Neuronal stem cell (in vitro differentiated cells): ENCODE measurements at regions not wholly inside any gene's neighbourhood (a gene's known extent, or its start where the extent isn't known, plus 50 kb on each side); places are given as distances from the start of the nearest gene placed in this dataset.
A peak's percentile ranks its signal among the peaks of the same experiment; 100 is the strongest.

Experiments
- DNase-seq: peaks from one replicate; pipeline ENCODE4 v3.0.0-alpha.2; 2013; ENCODE audit warnings: low spot score
- H2AFZ ChIP-seq: one replicate; pipeline ENCODE4 v1.6.1; 2013; ENCODE audit warnings: mild to moderate bottlenecking, low read length, inconsistent platforms
- H2AK5ac ChIP-seq: 2 replicates; pipeline ENCODE4 v1.6.1; 2013; ENCODE audit warnings: low read depth, mild to moderate bottlenecking, inconsistent platforms, low read length, moderate library complexity, mixed read lengths
- H2BK120ac ChIP-seq: 2 replicates; pipeline ENCODE4 v1.6.1; 2013; ENCODE audit warnings: low read depth, mild to moderate bottlenecking, inconsistent platforms, low read length, moderate library complexity, mixed read lengths
- H2BK12ac ChIP-seq: one replicate; pipeline ENCODE4 v1.6.1; 2013; ENCODE audit warnings: low read length, inconsistent platforms
- H2BK15ac ChIP-seq: 2 replicates; pipeline ENCODE4 v1.6.1; 2013; ENCODE audit warnings: mild to moderate bottlenecking, low read length, inconsistent platforms, mixed read lengths
- H2BK5ac ChIP-seq: one replicate; pipeline ENCODE4 v1.6.1; 2013; ENCODE audit warnings: inconsistent platforms, mild to moderate bottlenecking, low read length, moderate library complexity
- H3K14ac ChIP-seq: one replicate; pipeline ENCODE4 v1.6.1; 2013; ENCODE audit warnings: low read length, inconsistent platforms
- H3K18ac ChIP-seq: 2 replicates; pipeline ENCODE4 v1.6.1; 2013; ENCODE audit warnings: low read length, inconsistent platforms
- H3K23ac ChIP-seq: 2 replicates; pipeline ENCODE4 v1.6.1; 2013; ENCODE audit warnings: low read depth, mild to moderate bottlenecking, mixed read lengths, low read length, inconsistent platforms; ENCODE audit not compliant: poor library complexity
- H3K27ac ChIP-seq: replicated peaks from 3 replicates; pipeline ENCODE4 v1.5.1; 2013; ENCODE audit warnings: low read length, inconsistent platforms
- H3K27me3 ChIP-seq, 3 experiments: 2 replicates each; pipeline ENCODE4 v1.6.1; 2013; ENCODE audit warnings: low read length in 3 of 3, mild to moderate bottlenecking in 2 of 3, inconsistent platforms in 1 of 3, low read depth in 1 of 3, mixed read lengths in 1 of 3, moderate library complexity in 1 of 3; ENCODE audit not compliant: control insufficient read depth in 3 of 3, insufficient read depth in 3 of 3
- H3K36me3 ChIP-seq, 2 donors: replicated peaks in 1 of 2; 2 replicates each; pipeline ENCODE4 v1.6.1; 2013; ENCODE audit warnings: low read length in 2 of 2; ENCODE audit not compliant: control insufficient read depth in 2 of 2, insufficient read depth in 2 of 2
- H3K4ac ChIP-seq: 2 replicates; pipeline ENCODE4 v1.6.1; 2013; ENCODE audit warnings: inconsistent platforms, mild to moderate bottlenecking, low read length, moderate library complexity
- H3K4me1 ChIP-seq, 2 donors: 1 replicate in 1 of 2; 2 replicates in 1 of 2; pipeline ENCODE4 v1.6.1; 2013; ENCODE audit warnings: low read length in 2 of 2, low read depth in 1 of 2; ENCODE audit not compliant: control insufficient read depth in 2 of 2, insufficient read depth in 1 of 2
- H3K4me2 ChIP-seq: one replicate; pipeline ENCODE4 v1.6.1; 2013; ENCODE audit warnings: mild to moderate bottlenecking, low read length, inconsistent platforms; ENCODE audit not compliant: insufficient read depth, poor library complexity, severe bottlenecking
- H3K4me3 ChIP-seq, 2 donors: 2 replicates each; pipeline ENCODE4 v1.5.1; 2013; ENCODE audit warnings: low read length in 2 of 2, mild to moderate bottlenecking in 2 of 2, inconsistent platforms in 1 of 2, moderate library complexity in 1 of 2
- H3K79me1 ChIP-seq: one replicate; pipeline ENCODE4 v1.6.1; 2013; ENCODE audit warnings: low read depth, mild to moderate bottlenecking, inconsistent platforms, low read length, moderate library complexity
- H3K9ac ChIP-seq: one replicate; pipeline ENCODE4 v1.6.1; 2013; ENCODE audit warnings: mild to moderate bottlenecking, low read depth, low read length, inconsistent platforms; ENCODE audit not compliant: poor library complexity
- H3K9me3 ChIP-seq, 2 donors: replicated peaks in 1 of 2; 2 replicates each; pipeline versions ENCODE3 to v1.6.1; 2013; ENCODE audit warnings: low read length in 2 of 2, mild to moderate bottlenecking in 2 of 2, inconsistent platforms in 1 of 2, low read depth in 1 of 2, mixed read lengths in 1 of 2, moderate library complexity in 1 of 2; ENCODE audit not compliant: control insufficient read depth in 2 of 2, insufficient read depth in 1 of 2
- H4K8ac ChIP-seq: one replicate; pipeline ENCODE4 v1.6.1; 2013; ENCODE audit warnings: low read depth, mild to moderate bottlenecking, inconsistent platforms, low read length, moderate library complexity
- H4K91ac ChIP-seq: one replicate; pipeline ENCODE4 v1.6.1; 2013; ENCODE audit warnings: low read length, low read depth, mild to moderate bottlenecking, inconsistent platforms; ENCODE audit not compliant: poor library complexity
- WGBS, 2 donors: extraction: QIAGEN DNeasy Blood & Tissue Kit; methylation state at CpG; one replicate each; pipeline ENCODE4 v1.1.7; 2013; ENCODE audit warnings: missing lambda C conversion rate in 2 of 2, mixed read lengths in 1 of 2; ENCODE audit not compliant: insufficient read length in 2 of 2, insufficient replicate concordance in 1 of 2; ENCODE audit errors: extremely low coverage in 2 of 2; 5-methylcytosine and 5-hydroxymethylcytosine counted together

DNA sequence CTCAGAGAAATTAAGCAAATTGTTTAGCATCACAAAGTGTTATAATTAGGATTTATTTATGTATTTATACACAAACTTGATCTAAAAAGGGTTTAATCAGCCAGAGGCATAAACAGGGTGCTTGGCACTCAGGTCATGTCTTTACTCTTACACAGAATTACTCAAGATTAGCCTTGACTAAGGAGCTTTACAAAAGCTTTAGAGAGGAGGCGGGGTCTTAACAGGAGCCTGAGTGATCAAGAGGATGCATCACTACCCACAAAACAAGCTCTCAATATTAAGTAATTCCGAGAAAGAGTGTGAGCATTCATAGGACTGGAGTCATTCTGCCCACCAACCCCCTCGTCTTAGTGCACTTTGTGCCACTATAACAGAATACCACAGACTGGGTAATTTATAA, 103.0 kb downstream of the SPATA19 start:
- Histone ChIP-seq H3K36me3 (no peaks in the 10 kb centered on the region), H4K8ac (no peak overlapping the region), H2BK120ac (no peak overlapping the region), H3K4me3 (no peak overlapping the region), H4K91ac (no peak overlapping the region), H2AFZ (no peak overlapping the region), H3K14ac (no peak overlapping the region), H3K23ac (no peak overlapping the region), H2BK5ac (no peak overlapping the region), H3K4me2 (no peak overlapping the region), H3K18ac (no peak overlapping the region), H3K9ac (no peak overlapping the region), H3K4ac (no peak overlapping the region), H3K9me3 (peaks cover 0 to 4% of the 10 kb centered on the region in 2 donors), H2BK15ac (no peak overlapping the region), H3K27ac (no peak overlapping the region), H3K79me1 (no peaks in the 10 kb centered on the region), H2BK12ac (no peak overlapping the region), H3K27me3 (no peaks in the 10 kb centered on the region), H3K4me1 (peaks cover 0 to 2% of the 10 kb centered on the region in 2 donors), H2AK5ac (no peak overlapping the region)
- DNase-seq: no peak
- WGBS, 2 donors: no CpG with 5 or more reads among the region's 3 CpGs

GRCh38 chr11:133740963-133741362, 104.3 kb downstream of the SPATA19 start:
- H2BK120ac ChIP-seq: no peak overlapping the region
- peaks cover 0 to 4% of the 10 kb centered on the region in 2 donors for H3K9me3 ChIP-seq
- H3K18ac ChIP-seq: peak overlapping the region; percentile 61
- H2BK5ac ChIP-seq: no peak overlapping the region
- H3K23ac ChIP-seq: no peak overlapping the region
- no CpG with 5 or more reads among the region's 12 CpGs for WGBS, 2 donors
- DNase-seq: no peak
- H3K4me2 ChIP-seq: no peak overlapping the region
- H2AFZ ChIP-seq: no peak overlapping the region
- no peak overlapping the region for H3K9ac ChIP-seq
- H3K14ac ChIP-seq: no peak overlapping the region
- no peak overlapping the region for H2BK15ac ChIP-seq
- H2AK5ac ChIP-seq: peak overlapping the region; percentile 58
- H3K36me3 ChIP-seq: no peaks in the 10 kb centered on the region
- H3K79me1 ChIP-seq: no peaks in the 10 kb centered on the region
- peaks cover 0 to 1% of the 10 kb centered on the region in 2 donors for H3K4me1 ChIP-seq
- H2BK12ac ChIP-seq: peak overlapping the region; percentile 67
- no peak overlapping the region for H3K4ac ChIP-seq
- no peak overlapping the region for H3K4me3 ChIP-seq
- H4K8ac ChIP-seq: peak overlapping the region; percentile 31
- no peak overlapping the region for H4K91ac ChIP-seq
- no peaks in the 10 kb centered on the region for H3K27me3 ChIP-seq
- H3K27ac ChIP-seq: no peak overlapping the region

DNA sequence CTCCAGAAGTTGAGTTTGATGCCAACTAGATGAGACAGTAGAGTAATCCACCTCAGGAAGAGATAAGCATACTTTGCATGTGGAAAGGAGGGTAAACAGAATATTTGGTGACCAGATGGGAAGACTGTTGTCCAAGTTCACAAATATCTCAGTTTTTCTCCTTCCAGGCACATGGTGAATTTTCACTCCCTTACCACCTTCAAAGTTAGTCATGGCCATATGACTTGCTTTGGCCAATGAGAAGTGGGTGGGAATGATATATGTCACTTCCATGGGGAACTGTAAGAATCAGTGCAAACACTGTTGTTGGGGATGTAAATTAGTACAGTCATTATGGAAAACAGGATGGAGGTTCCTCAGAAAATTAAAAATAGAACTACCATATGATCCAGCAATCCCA, 105.8 kb downstream of the SPATA19 start:
- H3K23ac ChIP-seq: no peak overlapping the region
- H2BK5ac ChIP-seq: no peak overlapping the region
- H2BK12ac ChIP-seq: no peak overlapping the region
- H3K36me3 ChIP-seq: no peaks in the 10 kb centered on the region
- no peak overlapping the region for H3K4me2 ChIP-seq
- no peak overlapping the region for H3K18ac ChIP-seq
- no peak overlapping the region for H3K4ac ChIP-seq
- peaks cover 0 to 1% of the 10 kb centered on the region in 2 donors for H3K4me1 ChIP-seq
- H3K9me3 ChIP-seq: peaks cover 0 to 4% of the 10 kb centered on the region in 2 donors
- H3K79me1 ChIP-seq: no peaks in the 10 kb centered on the region
- no peak overlapping the region for H3K14ac ChIP-seq
- no peak overlapping the region for H2AK5ac ChIP-seq
- H2BK120ac ChIP-seq: no peak overlapping the region
- no peak overlapping the region for H4K91ac ChIP-seq
- H3K27ac ChIP-seq: no peak overlapping the region
- no peak overlapping the region for H3K9ac ChIP-seq
- no peak overlapping the region for H4K8ac ChIP-seq
- H2AFZ ChIP-seq: no peak overlapping the region
- peaks cover 0 to 1% (median 0%) of the 10 kb centered on the region in 3 experiments for H3K27me3 ChIP-seq
- H2BK15ac ChIP-seq: no peak overlapping the region
- no peak overlapping the region for H3K4me3 ChIP-seq
- DNase-seq: no peak

GRCh38 chr11:133738624-133739023, 106.7 kb downstream of the SPATA19 start:
- no peak overlapping the region for H3K4ac ChIP-seq
- peak overlapping the region; percentile 13 for H3K9ac ChIP-seq
- peaks cover 0 to 1% of the 10 kb centered on the region in 2 donors for H3K4me1 ChIP-seq
- no peak overlapping the region for H2BK5ac ChIP-seq
- no peak overlapping the region for H2BK120ac ChIP-seq
- no peaks in the 10 kb centered on the region for H3K36me3 ChIP-seq
- H3K9me3 ChIP-seq: peaks cover 0 to 4% of the 10 kb centered on the region in 2 donors
- no peak overlapping the region for H3K23ac ChIP-seq
- no peak overlapping the region for H2AFZ ChIP-seq
- H3K27ac ChIP-seq: no peak overlapping the region
- no peak overlapping the region for H3K4me2 ChIP-seq
- WGBS, 2 donors: 88% methylated on average over 1 of the region's 1 CpG; no CpG with 5 or more reads in 1 of the 2 donors
- H2BK15ac ChIP-seq: no peak overlapping the region
- no peak overlapping the region for H4K8ac ChIP-seq
- no peak overlapping the region for H3K18ac ChIP-seq
- H3K14ac ChIP-seq: no peak overlapping the region
- no peaks in the 10 kb centered on the region for H3K79me1 ChIP-seq
- DNase-seq: no peak
- no peak overlapping the region for H3K4me3 ChIP-seq
- H3K27me3 ChIP-seq: peaks cover 0 to 5% (median 0%) of the 10 kb centered on the region in 3 experiments
- no peak overlapping the region for H2BK12ac ChIP-seq
- H4K91ac ChIP-seq: no peak overlapping the region
- H2AK5ac ChIP-seq: no peak overlapping the region
